Keratinocyte (primary cell): ENCODE measurements at regions not wholly inside any gene's neighbourhood (a gene's known extent, or its start where the extent isn't known, plus 50 kb on each side); places are given as distances from the start of the nearest gene placed in this dataset.
"Not testable (repeated sequence)": the region's sequence is repeated elsewhere in the genome, so short reads cannot be mapped to it uniquely, and the experiment has no call there.

ENCODE experiments used
- DNase-seq: peaks from one replicate; pipeline ENCODE4 v3.0.0-alpha.2; 2011; ENCODE audit warnings: low read depth, missing footprints, low spot score
- FAIRE-seq: peaks from 2 replicates; lab custom pipeline; 2011; peaks lifted over from hg19 to GRCh38; lab: Jason Lieb, UNC
- H2AFZ ChIP-seq: 2 replicates; pipeline ENCODE4 v1.6.0; 2012; ENCODE audit warnings: low read length, control low read depth, inconsistent platforms; ENCODE audit not compliant: control insufficient read depth
- H3K27ac ChIP-seq: 2 replicates; pipeline ENCODE4 v1.5.1; 2011; ENCODE audit warnings: low read length; ENCODE audit not compliant: control insufficient read depth, insufficient read depth
- H3K27me3 ChIP-seq: 3 replicates; pipeline ENCODE4 v1.6.0; 2011; ENCODE audit warnings: low read length; ENCODE audit not compliant: control insufficient read depth, insufficient read depth; ENCODE audit errors: extremely low read depth
- H3K36me3 ChIP-seq, 2 experiments: 2 replicates in 1 of 2; 3 replicates in 1 of 2; pipeline ENCODE4 v1.5.1; 2011; ENCODE audit warnings: low read length in 2 of 2, mild to moderate bottlenecking in 1 of 2; ENCODE audit not compliant: control insufficient read depth in 2 of 2, insufficient read depth in 2 of 2; ENCODE audit errors: extremely low read depth in 1 of 2
- H3K4me1 ChIP-seq: 3 replicates; pipeline ENCODE4 v1.5.1; 2011; ENCODE audit warnings: low read length; ENCODE audit not compliant: control insufficient read depth, insufficient read depth; ENCODE audit errors: extremely low read depth
- H3K4me2 ChIP-seq: 3 replicates; pipeline ENCODE4 v1.6.0; 2011; ENCODE audit warnings: low read depth, low read length; ENCODE audit not compliant: control insufficient read depth, insufficient read depth; ENCODE audit errors: extremely low read depth
- H3K4me3 ChIP-seq, 3 experiments: fragments of 200-600 bp in 1 of 3; sonication (generic) in 1 of 3; 2 replicates in 2 of 3; 3 replicates in 1 of 3; pipeline ENCODE4 v1.5.1; 2011 to 2016; ENCODE audit warnings: low read length in 3 of 3, mild to moderate bottlenecking in 3 of 3, control low read depth in 2 of 3, inconsistent platforms in 1 of 3, low read depth in 1 of 3, mixed read lengths in 1 of 3, mixed run types in 1 of 3, moderate library complexity in 1 of 3; ENCODE audit not compliant: control insufficient read depth in 2 of 3, insufficient read depth in 2 of 3; ENCODE audit errors: extremely low read depth in 1 of 3
- H3K79me2 ChIP-seq: 2 replicates; pipeline ENCODE4 v1.6.0; 2012; ENCODE audit warnings: low read length; ENCODE audit not compliant: control insufficient read depth, insufficient read depth
- H3K9ac ChIP-seq: 3 replicates; pipeline ENCODE4 v1.6.0; 2011; ENCODE audit warnings: low read length; ENCODE audit not compliant: control insufficient read depth, insufficient read depth; ENCODE audit errors: extremely low read depth
- H3K9me1 ChIP-seq: 3 replicates; pipeline ENCODE4 v1.6.0; 2011; ENCODE audit warnings: low read length; ENCODE audit not compliant: control insufficient read depth, insufficient read depth; ENCODE audit errors: extremely low read depth
- H3K9me3 ChIP-seq: 2 replicates; pipeline ENCODE4 v1.5.1; 2012; ENCODE audit warnings: low read depth, low read length; ENCODE audit not compliant: control insufficient read depth
- H4K20me1 ChIP-seq: 3 replicates; pipeline ENCODE4 v1.6.0; 2011; ENCODE audit warnings: low read length; ENCODE audit not compliant: control insufficient read depth, insufficient read depth; ENCODE audit errors: extremely low read depth
- CTCF ChIP-seq, 3 experiments: IDR thresholded peaks in 1 of 3; conservative IDR thresholded peaks in 1 of 3; optimal IDR thresholded peaks in 1 of 3; 2 replicates in 2 of 3; 3 replicates in 1 of 3; pipeline versions ENCODE3 to v1.5.1; 2011; ENCODE audit warnings: low read length in 3 of 3, mild to moderate bottlenecking in 3 of 3, moderate library complexity in 2 of 3, control low read depth in 1 of 3, inconsistent platforms in 1 of 3; ENCODE audit not compliant: insufficient read depth in 2 of 3; ENCODE audit errors: extremely low read depth in 1 of 3
- EZH2 ChIP-seq: IDR thresholded peaks from one replicate; pipeline ENCODE4 v1.6.1; 2012; ENCODE audit warnings: inconsistent platforms, mild to moderate bottlenecking, low read length, moderate library complexity
- dilution Hi-C: fragments of 300-500 bp; cut with MboI; formaldehyde crosslinking; loops from one replicate; pipeline ENCODE4 v1.7.0; 2020; ENCODE audit warnings: low sequenced_read_pairs; ENCODE audit not compliant: extremely low pct_ligation_motif_present

GRCh38 chr15:47039225-47039624 is 678.1 kb upstream of the SEMA6D start:
- DNase-seq, result no peak
- no peak overlapping the region for H3K9ac ChIP-seq
- no peak for TF ChIP-seq EZH2
- TF ChIP-seq CTCF (optimal IDR thresholded peaks at IDR 0.05 in 1 of 3, IDR thresholded peaks at IDR 0.05 in 1 of 3, conservative IDR thresholded peaks at IDR 0.05 in 1 of 3; ENCODE audit: extremely low read depth in 1 of 3, insufficient read depth in 2 of 3, low read length in 3 of 3), result no peak
- no peak overlapping the region for H2AFZ ChIP-seq
- H3K4me3 ChIP-seq, result no peak overlapping the region
- no peaks in the 10 kb centered on the region for H3K36me3 ChIP-seq
- no peaks in the 10 kb centered on the region for H3K9me3 ChIP-seq
- FAIRE-seq, result no peak
- no peaks in the 10 kb centered on the region for H4K20me1 ChIP-seq
- H3K27me3 ChIP-seq, result no peaks in the 10 kb centered on the region
- H3K27ac ChIP-seq, result no peak overlapping the region
- dilution Hi-C loops, result no loop called here
- H3K4me1 ChIP-seq, result no peaks in the 10 kb centered on the region
- H3K79me2 ChIP-seq, result no peaks in the 10 kb centered on the region
- H3K4me2 ChIP-seq, result no peak overlapping the region
- no peaks in the 10 kb centered on the region for H3K9me1 ChIP-seq

- no peak for TF ChIP-seq CTCF (optimal IDR thresholded peaks at IDR 0.05 in 1 of 3, IDR thresholded peaks at IDR 0.05 in 1 of 3, conservative IDR thresholded peaks at IDR 0.05 in 1 of 3; ENCODE audit: extremely low read depth in 1 of 3, insufficient read depth in 2 of 3, low read length in 3 of 3)
- TF ChIP-seq EZH2, result no peak
- Histone ChIP-seq H3K9me3 (no peaks in the 10 kb centered on the region), H3K79me2 (no peaks in the 10 kb centered on the region), H3K27me3 (no peaks in the 10 kb centered on the region), H4K20me1 (no peaks in the 10 kb centered on the region), H3K4me3 (no peak overlapping the region), H3K36me3 (no peaks in the 10 kb centered on the region), H2AFZ (no peak overlapping the region), H3K4me2 (no peak overlapping the region), H3K27ac (no peak overlapping the region), H3K9me1 (no peaks in the 10 kb centered on the region), H3K4me1 (no peaks in the 10 kb centered on the region), H3K9ac (no peak overlapping the region)
- dilution Hi-C loops, result no loop called here
- no peak for DNase-seq
- FAIRE-seq, result no peak
These were observed 676.0 kb upstream of the SEMA6D start for GRCh38 chr15:47041301-47041700.

- DNase-seq, H3K9me3 ChIP-seq, H3K9me1 ChIP-seq, H2AFZ ChIP-seq, H3K27me3 ChIP-seq, H3K79me2 ChIP-seq, H3K4me1 ChIP-seq, FAIRE-seq, H3K36me3 ChIP-seq, dilution Hi-C loops, H4K20me1 ChIP-seq, H3K4me3 ChIP-seq, H3K4me2 ChIP-seq, H3K9ac ChIP-seq, H3K27ac ChIP-seq: not testable (repeated sequence)
These were observed 669.3 kb upstream of the SEMA6D start for GRCh38 chr15:47047981-47048380.
